GM23338 (cell line): ENCODE measurements at regions not wholly inside any gene's neighbourhood (a gene's known extent, or its start where the extent isn't known, plus 50 kb on each side); places are given as distances from the start of the nearest gene placed in this dataset.

Experiments used
- CREB1 ChIP-seq: fragments of 250-450 bp; sonication (Bioruptor Pico); IDR thresholded peaks from 2 replicates; pipeline ENCODE4 v1.5.0; 2020; ENCODE audit warnings: low read depth, mild to moderate bottlenecking, moderate library complexity
- CTCF ChIP-seq, 2 experiments: fragments of 200-600 bp in 1 of 2; sonication (generic) in 1 of 2; conservative IDR thresholded peaks; 2 replicates each; pipeline versions ENCODE4 v1.5.1 to v1.6.1; 2016 to 2017; ENCODE audit warnings: antibody characterized with exemption in 2 of 2, low read depth in 2 of 2, mild to moderate bottlenecking in 2 of 2, moderate library complexity in 1 of 2
- EZH2 ChIP-seq: fragments of 200-600 bp; sonication (generic); IDR thresholded peaks from one replicate; pipeline ENCODE4 v1.8.0; 2017; ENCODE audit warnings: antibody characterized with exemption, mild to moderate bottlenecking, low read depth; ENCODE audit not compliant: unreplicated experiment
- EZH2phosphoT487 ChIP-seq: fragments of 200-600 bp; sonication (generic); IDR thresholded peaks from one replicate; pipeline ENCODE4 v1.8.1; 2018; ENCODE audit warnings: antibody characterized with exemption; ENCODE audit not compliant: unreplicated experiment
- JUNB ChIP-seq: IDR thresholded peaks from one replicate; pipeline ENCODE4 v1.6.1; 2016; ENCODE audit warnings: antibody characterized with exemption; ENCODE audit not compliant: unreplicated experiment
- NANOG ChIP-seq: IDR thresholded peaks from 2 replicates; pipeline ENCODE4 v1.6.1; 2016; ENCODE audit warnings: antibody characterized with exemption, borderline replicate concordance
- POLR2AphosphoS5 ChIP-seq: IDR thresholded peaks from 2 replicates; pipeline ENCODE4 v1.6.1; 2016; ENCODE audit warnings: antibody characterized with exemption, low read depth
- REST ChIP-seq: IDR thresholded peaks from one replicate; pipeline ENCODE4 v1.6.1; 2018; ENCODE audit warnings: antibody characterized with exemption; ENCODE audit not compliant: unreplicated experiment
- ZNF114 ChIP-seq: fragments of 250-450 bp; sonication (Bioruptor Pico); IDR thresholded peaks from 2 replicates; pipeline ENCODE4 v1.5.0; 2020; ENCODE audit warnings: mild to moderate bottlenecking, moderate library complexity
- ZNF331 ChIP-seq: fragments of 250-450 bp; sonication (Bioruptor Pico); IDR thresholded peaks from 2 replicates; pipeline ENCODE4 v1.5.0; 2020; ENCODE audit warnings: low read depth, mild to moderate bottlenecking, moderate library complexity

GRCh38 chrX:25519258-25519657 is 503.5 kb upstream of the ARX start:
- TF ChIP-seq EZH2phosphoT487 (no peak), CTCF (conservative IDR thresholded peaks at IDR 0.05; ENCODE audit: low read depth in 2 of 2) (no peak), JUNB (no peak), ZNF114 (CRISPR knock-in tag) (no peak), REST (no peak), EZH2 (no peak), POLR2AphosphoS5 (no peak), NANOG (no peak), CREB1 (no peak), ZNF331 (CRISPR knock-in tag) (no peak)
